ENCODE measurements at regions not wholly inside any gene's neighbourhood (a gene's known extent, or its start where the extent isn't known, plus 50 kb on each side); places are given as distances from the start of the nearest gene placed in this dataset.

- Histone ChIP-seq H3K4me1 (ENCODE audit: control insufficient read depth in 4 of 4, insufficient read depth in 4 of 4, low read length in 3 of 4) (no peaks in the 10 kb centered on the region), H3K4me3 (ENCODE audit: low read depth in 1 of 3, low read length in 3 of 3) (no peak overlapping the region), H3K36me3 (ENCODE audit: control insufficient read depth in 4 of 4, insufficient read depth in 3 of 4, low read depth in 1 of 4, low read length in 3 of 4) (no peaks in the 10 kb centered on the region), H3K9me3 (ENCODE audit: control insufficient read depth in 4 of 4, low read length in 3 of 4) (peaks cover 0 to 5% (median 1%) of the 10 kb centered on the region in 4 donors), H3K27me3 (ENCODE audit: control insufficient read depth in 4 of 4, insufficient read depth in 4 of 4, low read length in 3 of 4) (no peaks in the 10 kb centered on the region), H3K27ac (ENCODE audit: low read depth in 1 of 2, low read length in 2 of 2) (no peak overlapping the region), H3K9ac (ENCODE audit: low read depth in 1 of 2, low read length in 2 of 2) (no peak overlapping the region)
- no peak for DNase-seq (ENCODE audit: low spot score)
- TF ChIP-seq NR2F2 (IDR thresholded peaks at IDR 0.05) = no peak
- no peak for TF ChIP-seq HNF4G (IDR thresholded peaks at IDR 0.05)
- no peak for TF ChIP-seq CTCF (IDR thresholded peaks at IDR 0.05; ENCODE audit: low read depth, low read length, missing input control)
- no peak for TF ChIP-seq JUND (IDR thresholded peaks at IDR 0.05)
- TF ChIP-seq RAD21 (IDR thresholded peaks at IDR 0.05) = no peak
- no peak for TF ChIP-seq TAF1 (conservative IDR thresholded peaks at IDR 0.05)
- no peak for TF ChIP-seq ATF3 (IDR thresholded peaks at IDR 0.05)
- TF ChIP-seq REST (IDR thresholded peaks at IDR 0.05) = no peak
- WGBS = 72% methylated on average over 3 of the region's 3 CpGs
These were observed 535.2 kb downstream of the METTL4 start for GRCh38 chr18:2036086-2036485.

DNA sequence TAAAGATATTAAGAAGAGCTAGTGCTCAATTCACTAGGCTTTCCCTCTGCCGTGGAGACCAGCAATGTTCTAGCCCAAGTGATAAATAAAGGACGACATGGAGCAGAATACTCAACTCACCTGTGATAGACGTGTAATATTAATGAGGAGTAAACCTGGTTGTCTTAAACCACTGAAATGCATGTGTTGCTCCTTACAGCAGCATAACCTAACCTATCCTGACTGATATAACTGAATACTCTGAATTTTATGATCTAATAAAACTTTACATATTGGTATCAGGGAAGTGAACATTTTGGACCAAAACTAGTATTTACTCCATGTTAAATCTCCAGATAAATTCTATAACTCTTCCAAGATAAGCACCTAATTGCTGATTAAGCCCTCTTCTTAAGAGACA is 531.0 kb downstream of the METTL4 start:
- Histone ChIP-seq H3K27ac (ENCODE audit: low read depth in 1 of 2, low read length in 2 of 2) (no peak overlapping the region), H3K36me3 (ENCODE audit: control insufficient read depth in 4 of 4, insufficient read depth in 3 of 4, low read depth in 1 of 4, low read length in 3 of 4) (no peaks in the 10 kb centered on the region), H3K27me3 (ENCODE audit: control insufficient read depth in 4 of 4, insufficient read depth in 4 of 4, low read length in 3 of 4) (no peaks in the 10 kb centered on the region), H3K9ac (ENCODE audit: low read depth in 1 of 2, low read length in 2 of 2) (no peak overlapping the region), H3K9me3 (ENCODE audit: control insufficient read depth in 4 of 4, low read length in 3 of 4) (peaks cover 0 to 5% (median 1%) of the 10 kb centered on the region in 4 donors), H3K4me3 (ENCODE audit: low read depth in 1 of 3, low read length in 3 of 3) (no peak overlapping the region), H3K4me1 (ENCODE audit: control insufficient read depth in 4 of 4, insufficient read depth in 4 of 4, low read length in 3 of 4) (no peaks in the 10 kb centered on the region)
- TF ChIP-seq REST (IDR thresholded peaks at IDR 0.05) = no peak
- no peak for TF ChIP-seq HNF4G (IDR thresholded peaks at IDR 0.05)
- 80% methylated on average over 3 of the region's 3 CpGs for WGBS
- DNase-seq (ENCODE audit: low spot score) = no peak
